Testis (tissue), 2 donors: ENCODE measurements at regions not wholly inside any gene's neighbourhood (a gene's known extent, or its start where the extent isn't known, plus 50 kb on each side); places are given as distances from the start of the nearest gene placed in this dataset.

Experiments
- DNase-seq: peaks from one replicate; pipeline ENCODE4 v3.0.0-alpha.2; 2019
- H3K27ac ChIP-seq, 2 donors: fragments of 200-600 bp; sonication (generic); one replicate each; pipeline ENCODE4 v1.5.1; 2019
- H3K27me3 ChIP-seq: fragments of 200-600 bp; sonication (generic); one replicate; pipeline ENCODE4 v1.5.1; 2019
- H3K36me3 ChIP-seq: fragments of 200-600 bp; sonication (generic); one replicate; pipeline ENCODE4 v1.5.1; 2017; ENCODE audit warnings: low read depth; ENCODE audit errors: missing control alignments
- H3K4me1 ChIP-seq: fragments of 200-600 bp; sonication (generic); one replicate; pipeline ENCODE4 v1.5.1; 2019
- H3K4me3 ChIP-seq, 2 donors: fragments of 200-600 bp; sonication (generic); one replicate each; pipeline ENCODE4 v1.5.1; 2017 to 2019
- H3K9me3 ChIP-seq: fragments of 200-600 bp; sonication (generic); one replicate; pipeline ENCODE4 v1.5.1; 2017
- CTCF ChIP-seq, 3 experiments: fragments of 450-650 bp in 2 of 3; fragments of 200-600 bp in 1 of 3; sonication (generic) in 1 of 3; IDR thresholded peaks; one replicate each; pipeline ENCODE4 v1.5.1; 2016 to 2019; ENCODE audit warnings: antibody characterized with exemption in 3 of 3, mild to moderate bottlenecking in 2 of 3, moderate library complexity in 1 of 3
- POLR2A ChIP-seq: fragments of 450-650 bp; IDR thresholded peaks from one replicate; pipeline ENCODE4 v1.6.1; 2017; ENCODE audit warnings: antibody characterized with exemption, mild to moderate bottlenecking, moderate library complexity
- WGBS, 2 donors: methylation state at CpG; one replicate each; pipeline ENCODE4 v1.1.5; 2018; 5-methylcytosine and 5-hydroxymethylcytosine counted together
- intact Hi-C: fragments of 100-400 bp; cut with DNase I; formaldehyde crosslinking; loops from one replicate; pipeline ENCODE4 v1.15.1; 2023; ENCODE audit warnings: low total_unique reads

- intact Hi-C loops: no loop called here
Measured at GRCh38 chr10:106384496-106384895, 780.0 kb downstream of the SORCS1 start.

GRCh38 chr10:106380706-106381105, 783.8 kb downstream of the SORCS1 start:
- Histone ChIP-seq H3K9me3 (no peaks in the 10 kb centered on the region), H3K27me3 (no peaks in the 10 kb centered on the region), H3K4me3 (no peak overlapping the region), H3K36me3 (no peaks in the 10 kb centered on the region), H3K4me1 (no peaks in the 10 kb centered on the region), H3K27ac (no peak overlapping the region)
- intact Hi-C loops: no loop called here
- no peak for DNase-seq
- 70 to 83% methylated on average over 3 of the region's 3 CpGs for WGBS, 2 donors
- TF ChIP-seq POLR2A: no peak
- no peak for TF ChIP-seq CTCF (IDR thresholded peaks at IDR 0.05)

More at GRCh38 chr10:106384496-106384895, 780.0 kb downstream of the SORCS1 start:
- TF ChIP-seq CTCF (IDR thresholded peaks at IDR 0.05) (no peak), POLR2A (no peak)
- Histone ChIP-seq H3K27me3 (no peaks in the 10 kb centered on the region), H3K27ac (no peak overlapping the region), H3K9me3 (no peaks in the 10 kb centered on the region), H3K4me3 (no peak overlapping the region), H3K4me1 (no peaks in the 10 kb centered on the region), H3K36me3 (no peaks in the 10 kb centered on the region)
- no peak for DNase-seq
- 42 to 55% methylated on average over 5 of the region's 5 CpGs for WGBS, 2 donors

GRCh38 chr10:106378251-106378650, 786.3 kb downstream of the SORCS1 start:
- no peaks in the 10 kb centered on the region for H3K4me1 ChIP-seq
- no peaks in the 10 kb centered on the region for H3K27me3 ChIP-seq
- no peak for DNase-seq
- H3K36me3 ChIP-seq: no peaks in the 10 kb centered on the region
- intact Hi-C loops: no loop called here
- no peak overlapping the region for H3K27ac ChIP-seq
- H3K9me3 ChIP-seq: no peaks in the 10 kb centered on the region
- TF ChIP-seq CTCF (IDR thresholded peaks at IDR 0.05) (no peak), POLR2A (no peak)
- 92 to 93% methylated on average over 3 of the region's 3 CpGs for WGBS, 2 donors
- no peak overlapping the region for H3K4me3 ChIP-seq

GRCh38 chr10:106370751-106371150, 793.8 kb downstream of the SORCS1 start:
- H3K9me3 ChIP-seq: no peaks in the 10 kb centered on the region
- no peak for TF ChIP-seq POLR2A
- TF ChIP-seq CTCF (IDR thresholded peaks at IDR 0.05): no peak
- 84 to 88% methylated on average over 6 of the region's 6 CpGs for WGBS, 2 donors
- no peaks in the 10 kb centered on the region for H3K4me1 ChIP-seq
- intact Hi-C loops: no loop called here
- H3K27me3 ChIP-seq: no peaks in the 10 kb centered on the region
- H3K4me3 ChIP-seq: no peak overlapping the region
- H3K27ac ChIP-seq: no peak overlapping the region
- DNase-seq: no peak
- no peaks in the 10 kb centered on the region for H3K36me3 ChIP-seq

GRCh38 chr10:106360870-106361269, 803.6 kb downstream of the SORCS1 start:
- H3K27ac ChIP-seq: no peak overlapping the region
- no peak overlapping the region for H3K4me3 ChIP-seq
- H3K4me1 ChIP-seq: no peaks in the 10 kb centered on the region
- WGBS, 2 donors: 30 to 44% methylated on average over 2 of the region's 2 CpGs
- TF ChIP-seq CTCF (IDR thresholded peaks at IDR 0.05): no peak
- no peak for TF ChIP-seq POLR2A
- intact Hi-C loops: no loop called here
- no peak for DNase-seq
- H3K36me3 ChIP-seq: no peaks in the 10 kb centered on the region
- H3K9me3 ChIP-seq: no peaks in the 10 kb centered on the region
- no peaks in the 10 kb centered on the region for H3K27me3 ChIP-seq
